ENCODE measurements at regions not wholly inside any gene's neighbourhood (a gene's known extent, or its start where the extent isn't known, plus 50 kb on each side); places are given as distances from the start of the nearest gene placed in this dataset.

GRCh38 chr1:147466543-147466942, 74.8 kb upstream of the BCL9 start:
- DNase-seq = no peak

GRCh38 chr1:147470079-147470478, 71.2 kb upstream of the BCL9 start:
- no peak for DNase-seq

- DNase-seq = no peak
Measured at GRCh38 chr1:147472489-147472888, 68.8 kb upstream of the BCL9 start.

- no peak for DNase-seq
Measured at GRCh38 chr1:147472966-147473732, 68.2 kb upstream of the BCL9 start.

- DNase-seq = no peak
Measured at GRCh38 chr1:147473733-147474049, 67.6 kb upstream of the BCL9 start.

- no peak for DNase-seq
Measured at GRCh38 chr1:147475488-147475887, 65.8 kb upstream of the BCL9 start.

GRCh38 chr1:147478521-147478920, 62.8 kb upstream of the BCL9 start:
- DNase-seq = no peak

- DNase-seq = no peak
Measured at GRCh38 chr1:147479864-147480564, 61.3 kb upstream of the BCL9 start.

- DNase-seq = no peak
Measured at GRCh38 chr1:147480565-147480935, 60.8 kb upstream of the BCL9 start.

- no peak for DNase-seq
Measured at GRCh38 chr1:147486876-147487656, 54.2 kb upstream of the BCL9 start.

- DNase-seq = no peak
Measured at GRCh38 chr1:147491098-147491497, 50.2 kb upstream of the BCL9 start.

Data from inflammatory macrophage treated with lipopolysaccharide for 4 hours (primary cell).